ENCODE measurements at regions not wholly inside any gene's neighbourhood (a gene's known extent, or its start where the extent isn't known, plus 50 kb on each side); places are given as distances from the start of the nearest gene placed in this dataset.
A peak's percentile ranks its signal among the peaks of the same experiment; 100 is the strongest.
"Not testable (repeated sequence)": the region's sequence is repeated elsewhere in the genome, so short reads cannot be mapped to it uniquely, and the experiment has no call there.

DNA sequence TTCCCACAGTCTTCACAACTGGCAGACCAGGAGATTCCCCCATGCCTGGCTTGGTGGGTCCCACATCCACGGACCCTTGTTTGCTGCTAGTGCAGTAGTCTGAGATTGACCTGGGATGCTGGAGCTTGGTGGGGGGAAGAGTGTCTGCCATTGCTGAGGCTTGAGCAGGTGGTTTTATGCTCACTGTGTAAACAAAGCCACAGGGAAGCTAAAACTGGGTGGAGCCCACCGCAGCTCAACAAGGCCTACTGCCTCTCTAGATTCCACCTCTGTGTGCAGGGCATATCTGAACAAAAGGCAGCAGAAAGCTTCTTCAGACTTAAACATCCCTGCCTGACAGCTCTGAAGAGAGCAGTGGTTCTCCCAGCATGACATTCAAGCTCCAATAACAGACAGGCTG lies 177.3 kb upstream of the ETV3 start:
- no peak overlapping the region for H3K4me3 ChIP-seq (ENCODE audit: control insufficient read depth, low read depth, low read length)
- TF ChIP-seq CTCF (conservative IDR thresholded peaks at IDR 0.05; ENCODE audit: control insufficient read depth, insufficient read depth, low read depth, low read length), result no peak
- DNase-seq (ENCODE audit: low read depth), result no peak

- DNase-seq (ENCODE audit: low read depth), result no peak
- no peak overlapping the region for H3K4me3 ChIP-seq (ENCODE audit: control insufficient read depth, low read depth, low read length)
- no peak for TF ChIP-seq CTCF (conservative IDR thresholded peaks at IDR 0.05; ENCODE audit: control insufficient read depth, insufficient read depth, low read depth, low read length)
Measured at GRCh38 chr1:157314408-157314807, 176.2 kb upstream of the ETV3 start.

DNA sequence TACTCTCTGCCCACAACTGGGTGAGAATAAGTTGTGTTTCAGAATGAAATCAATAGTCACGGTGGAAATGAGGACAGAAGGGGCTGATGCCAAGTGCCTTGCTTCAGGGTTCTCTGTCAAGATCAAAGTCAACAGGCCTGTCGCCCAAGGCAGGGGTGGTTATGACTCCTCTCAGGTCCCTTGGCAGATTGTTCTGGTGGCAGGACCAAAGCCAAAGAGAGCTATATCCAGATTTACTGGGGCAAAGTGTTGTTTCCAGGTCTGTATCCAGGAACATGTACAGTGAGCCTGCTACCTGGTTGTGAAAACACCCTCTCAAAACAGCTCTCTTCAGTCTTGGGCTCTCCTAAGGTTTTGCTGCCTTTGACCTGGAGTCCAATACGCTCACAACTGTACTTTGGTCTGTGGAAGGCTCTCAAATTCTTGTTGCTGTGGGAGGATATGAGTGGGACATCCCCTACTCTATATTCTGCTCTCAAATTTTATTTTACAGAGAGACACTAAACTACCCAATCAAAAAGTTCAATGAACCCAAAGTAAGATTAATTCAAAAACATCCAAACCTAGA lies 175.1 kb upstream of the ETV3 start:
- H3K4me3 ChIP-seq (ENCODE audit: control insufficient read depth, low read depth, low read length), result no peak overlapping the region
- no peak for DNase-seq (ENCODE audit: low read depth)
- no peak for TF ChIP-seq CTCF (conservative IDR thresholded peaks at IDR 0.05; ENCODE audit: control insufficient read depth, insufficient read depth, low read depth, low read length)

- no peak overlapping the region for H3K4me3 ChIP-seq (ENCODE audit: control insufficient read depth, low read depth, low read length)
- TF ChIP-seq CTCF (conservative IDR thresholded peaks at IDR 0.05; ENCODE audit: control insufficient read depth, insufficient read depth, low read depth, low read length), result no peak
- DNase-seq (ENCODE audit: low read depth), result peak; percentile 8
Measured at GRCh38 chr1:157312082-157312812, 174.1 kb upstream of the ETV3 start.

- H3K4me3 ChIP-seq (ENCODE audit: control insufficient read depth, low read depth, low read length), result no peak overlapping the region
- no peak for TF ChIP-seq CTCF (conservative IDR thresholded peaks at IDR 0.05; ENCODE audit: control insufficient read depth, insufficient read depth, low read depth, low read length)
- no peak for DNase-seq (ENCODE audit: low read depth)
Measured at GRCh38 chr1:157311730-157312081, 173.5 kb upstream of the ETV3 start.

- peak; percentile 9 for TF ChIP-seq CTCF (conservative IDR thresholded peaks at IDR 0.05; ENCODE audit: control insufficient read depth, insufficient read depth, low read depth, low read length)
- H3K4me3 ChIP-seq (ENCODE audit: control insufficient read depth, low read depth, low read length), result not testable (repeated sequence)
- peak; percentile 15 for DNase-seq (ENCODE audit: low read depth)
Measured at GRCh38 chr1:157310805-157311729, 172.9 kb upstream of the ETV3 start.
